HG03066 (cell line): ENCODE measurements at regions not wholly inside any gene's neighbourhood (a gene's known extent, or its start where the extent isn't known, plus 50 kb on each side); places are given as distances from the start of the nearest gene placed in this dataset.

Experiments used
- ATAC-seq: cut with Tn5 transposase; IDR thresholded peaks from one replicate; pipeline ENCODE4 v1.9.1; 2021; ENCODE audit warnings: low read depth; ENCODE audit not compliant: unreplicated experiment

- no peak for ATAC-seq
Observed at GRCh38 chr16:17619261-17619660, 148.5 kb upstream of the XYLT1 start.

GRCh38 chr16:17617021-17617552, 146.3 kb upstream of the XYLT1 start:
- ATAC-seq, result no peak

GRCh38 chr16:17612336-17612735, 141.6 kb upstream of the XYLT1 start:
- ATAC-seq, result no peak

GRCh38 chr16:17607609-17608008, 136.8 kb upstream of the XYLT1 start:
- ATAC-seq, result no peak

GRCh38 chr16:17607075-17607509, 136.3 kb upstream of the XYLT1 start:
- no peak for ATAC-seq

GRCh38 chr16:17606460-17606859, 135.7 kb upstream of the XYLT1 start:
- no peak for ATAC-seq

- no peak for ATAC-seq
Observed at GRCh38 chr16:17605784-17606183, 135.0 kb upstream of the XYLT1 start.

- no peak for ATAC-seq
Observed at GRCh38 chr16:17603626-17604025, 132.9 kb upstream of the XYLT1 start.

- no peak for ATAC-seq
Observed at GRCh38 chr16:17602678-17603077, 131.9 kb upstream of the XYLT1 start.

- ATAC-seq, result no peak
Observed at GRCh38 chr16:17598968-17599367, 128.2 kb upstream of the XYLT1 start.

GRCh38 chr16:17591655-17592405, 121.1 kb upstream of the XYLT1 start:
- no peak for ATAC-seq

GRCh38 chr16:17590711-17591654, 120.2 kb upstream of the XYLT1 start:
- no peak for ATAC-seq

- ATAC-seq, result no peak
Observed at GRCh38 chr16:17589898-17590297, 119.1 kb upstream of the XYLT1 start.

GRCh38 chr16:17585449-17586074, 114.8 kb upstream of the XYLT1 start:
- no peak for ATAC-seq

- ATAC-seq, result no peak
Observed at GRCh38 chr16:17578981-17579874, 108.5 kb upstream of the XYLT1 start.

- ATAC-seq, result no peak
Observed at GRCh38 chr16:17574256-17574655, 103.5 kb upstream of the XYLT1 start.

- no peak for ATAC-seq
Observed at GRCh38 chr16:17572145-17572544, 101.4 kb upstream of the XYLT1 start.

- no peak for ATAC-seq
Observed at GRCh38 chr16:17571499-17572093, 100.8 kb upstream of the XYLT1 start.

GRCh38 chr16:17568239-17568638, 97.5 kb upstream of the XYLT1 start:
- no peak for ATAC-seq

GRCh38 chr16:17567455-17567854, 96.7 kb upstream of the XYLT1 start:
- no peak for ATAC-seq
